GM19025 (cell line): ENCODE measurements at regions not wholly inside any gene's neighbourhood (a gene's known extent, or its start where the extent isn't known, plus 50 kb on each side); places are given as distances from the start of the nearest gene placed in this dataset.
"Not testable (repeated sequence)": the region's sequence is repeated elsewhere in the genome, so short reads cannot be mapped to it uniquely, and the experiment has no call there.

ENCODE experiments used
- ATAC-seq: cut with Tn5 transposase; IDR thresholded peaks from one replicate; pipeline ENCODE4 v1.9.1; 2021; ENCODE audit warnings: mild to moderate bottlenecking, low read depth, moderate library complexity; ENCODE audit not compliant: unreplicated experiment

DNA sequence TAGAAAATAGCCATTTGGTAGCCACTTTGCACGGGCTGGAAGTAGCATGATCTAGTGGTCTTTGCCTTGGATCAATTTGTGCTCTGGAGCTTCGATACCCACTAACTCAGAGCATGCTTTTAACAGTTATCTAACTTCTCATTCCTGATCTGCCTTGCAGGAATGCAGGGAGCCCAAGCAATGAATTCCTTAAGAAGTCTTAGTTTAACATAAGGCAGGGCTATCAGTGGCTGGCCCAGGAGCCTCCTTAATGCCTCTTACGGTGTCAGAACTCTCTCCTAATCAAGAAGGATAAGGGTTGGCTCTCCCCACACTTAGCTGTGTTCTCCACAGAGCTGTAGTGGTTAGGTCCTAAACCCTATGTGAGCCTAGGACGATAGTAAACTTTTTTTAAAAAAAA lies 95.8 kb upstream of the TBCA start:
- ATAC-seq = no peak

GRCh38 chr5:77871016-77871415 lies 94.9 kb upstream of the TBCA start:
- ATAC-seq = no peak

DNA sequence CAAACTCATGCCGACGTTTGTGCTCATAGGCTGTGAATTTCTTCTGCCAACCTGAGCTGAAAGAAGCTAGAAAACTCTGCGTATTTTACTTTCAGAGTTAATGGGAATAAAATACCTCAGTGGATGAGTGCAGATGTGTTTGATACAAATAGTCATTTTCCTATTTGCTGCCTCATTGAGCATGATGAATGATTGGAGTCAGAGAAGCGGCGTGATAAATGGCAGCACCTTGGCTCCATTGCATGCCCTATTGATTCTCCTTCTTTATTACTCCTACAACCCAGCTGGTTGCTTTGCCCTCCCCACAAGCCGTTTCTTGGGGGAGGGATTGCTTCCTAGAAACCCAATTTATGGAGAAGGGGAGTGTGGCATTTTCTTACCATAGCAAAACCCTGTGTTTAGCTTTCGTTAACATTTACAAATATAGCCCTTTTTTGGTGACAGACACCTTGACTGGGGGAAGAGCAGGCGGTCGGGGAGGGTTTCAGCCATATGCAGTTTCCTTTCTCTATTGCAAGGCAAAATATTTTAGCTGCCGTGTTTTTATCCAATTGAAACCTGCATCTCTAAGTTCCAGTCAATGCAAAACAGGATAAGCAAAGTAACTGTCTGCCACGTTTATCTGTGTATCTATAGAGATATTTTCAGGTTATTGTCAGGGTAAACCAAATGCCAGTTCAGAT lies 93.1 kb upstream of the TBCA start:
- no peak for ATAC-seq

- no peak for ATAC-seq
Observed at GRCh38 chr5:77867914-77868313, 91.8 kb upstream of the TBCA start.

- no peak for ATAC-seq
Observed at GRCh38 chr5:77867194-77867691, 91.1 kb upstream of the TBCA start.

DNA sequence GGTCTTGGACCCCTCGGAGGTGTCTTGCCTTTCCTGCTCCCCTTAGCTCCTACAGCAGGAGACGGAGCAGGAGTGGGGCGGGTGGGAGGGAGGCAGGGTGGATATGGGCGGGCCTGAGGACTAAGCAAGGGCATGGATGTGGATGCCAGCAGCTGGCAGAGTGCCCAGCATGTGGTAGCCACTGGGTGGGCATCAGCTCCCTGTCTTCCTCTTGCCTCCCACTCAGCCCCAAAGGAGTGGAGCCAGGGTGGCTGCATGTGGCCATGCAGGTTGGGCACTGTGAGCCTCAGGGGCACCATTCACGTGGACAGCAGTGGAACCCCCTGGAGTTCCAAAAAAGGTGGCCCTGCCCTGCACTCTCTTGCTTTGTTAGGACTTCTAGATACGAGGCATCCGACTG lies 90.1 kb upstream of the TBCA start:
- ATAC-seq = no peak

DNA sequence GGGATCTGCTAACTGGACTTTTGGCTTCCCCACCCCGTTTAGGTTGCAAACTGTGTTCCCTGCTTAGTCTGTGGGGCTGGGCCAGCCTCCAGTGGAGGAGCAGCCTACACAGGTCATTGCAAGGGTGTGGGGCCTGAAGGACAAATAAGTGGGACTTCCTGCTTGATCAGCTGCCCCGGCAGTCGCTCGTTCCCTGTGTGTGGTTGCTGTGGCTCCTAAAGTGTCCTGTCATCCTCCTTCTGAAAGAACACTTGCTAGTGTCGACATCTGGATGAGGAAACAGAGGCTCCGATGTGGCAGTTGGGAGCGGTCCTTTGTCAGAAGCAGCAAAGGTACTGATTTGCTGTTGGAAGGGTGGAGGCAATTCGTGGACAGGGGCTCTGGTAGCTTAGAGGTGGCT lies 88.9 kb upstream of the TBCA start:
- no peak for ATAC-seq

DNA sequence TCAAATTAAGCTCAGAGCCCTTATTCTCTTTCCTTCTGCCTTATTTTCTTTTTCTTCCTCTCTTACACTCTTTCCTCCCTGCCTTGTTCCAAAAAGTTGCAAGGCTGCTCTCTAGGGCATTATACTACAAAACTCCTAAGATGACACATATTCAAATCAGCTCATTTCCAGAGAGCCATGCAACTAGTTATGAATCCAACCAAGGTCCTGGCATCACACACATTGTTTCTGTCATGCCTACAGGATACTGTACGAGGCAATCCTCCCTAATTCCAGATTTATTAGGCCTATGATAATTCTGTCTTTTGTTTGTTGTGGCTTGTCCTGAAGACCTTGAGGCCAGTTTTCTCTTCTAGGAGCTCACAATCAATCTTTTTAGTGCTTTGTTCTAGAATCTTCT lies 87.0 kb upstream of the TBCA start:
- ATAC-seq = no peak

DNA sequence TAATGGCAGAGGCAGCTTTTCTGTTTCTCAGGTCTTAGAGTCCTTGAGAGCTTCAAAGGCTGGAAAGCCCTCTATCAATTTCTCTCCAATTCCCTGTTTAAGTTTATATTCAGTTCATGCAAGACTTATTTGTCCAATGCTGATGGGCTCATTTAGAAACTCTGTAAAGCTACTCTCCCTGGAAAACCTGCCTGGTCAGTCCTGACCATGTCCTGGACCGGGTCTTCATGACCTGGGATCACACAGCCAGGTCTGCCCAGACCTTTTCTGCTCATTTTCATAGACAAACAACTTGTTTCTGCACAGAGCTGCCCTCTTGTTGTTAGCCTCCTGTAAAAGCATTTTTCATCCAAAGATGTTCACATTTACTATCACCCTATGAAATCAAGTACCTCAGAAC lies 85.4 kb upstream of the TBCA start:
- no peak for ATAC-seq

- ATAC-seq = no peak
Observed at GRCh38 chr5:77859306-77859705, 83.2 kb upstream of the TBCA start.

- not testable (repeated sequence) for ATAC-seq
Observed at GRCh38 chr5:77858678-77859077, 82.5 kb upstream of the TBCA start.

DNA sequence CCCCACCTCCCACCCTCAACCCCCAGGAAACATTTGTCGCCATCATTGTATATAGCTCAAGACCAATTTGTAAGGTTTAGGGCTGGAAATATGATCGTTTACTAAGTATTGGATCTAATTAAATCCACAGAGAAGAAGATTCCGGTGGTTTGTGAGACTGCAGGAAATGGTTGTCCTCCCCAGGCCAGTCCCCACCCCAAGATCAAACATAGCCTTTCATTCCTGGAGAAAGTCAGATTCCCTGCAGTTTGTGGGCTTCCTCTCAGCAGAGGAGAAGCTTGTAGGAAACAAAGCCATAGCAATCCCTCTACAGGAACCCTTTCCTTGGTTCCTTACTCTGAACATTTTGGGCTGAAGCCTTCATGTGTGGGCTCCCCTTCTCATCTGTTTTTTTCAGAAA lies 79.2 kb upstream of the TBCA start:
- no peak for ATAC-seq

GRCh38 chr5:77853353-77853907 lies 77.3 kb upstream of the TBCA start:
- ATAC-seq = no peak

- ATAC-seq = no peak
Observed at GRCh38 chr5:77852514-77853352, 76.6 kb upstream of the TBCA start.

- ATAC-seq = no peak
Observed at GRCh38 chr5:77852068-77852513, 76.0 kb upstream of the TBCA start.

GRCh38 chr5:77851176-77852067 lies 75.3 kb upstream of the TBCA start:
- no peak for ATAC-seq

- no peak for ATAC-seq
Observed at GRCh38 chr5:77850536-77851175, 74.5 kb upstream of the TBCA start.

- no peak for ATAC-seq
Observed at GRCh38 chr5:77849308-77849900, 73.3 kb upstream of the TBCA start.

- ATAC-seq = no peak
Observed at GRCh38 chr5:77847814-77848290, 71.7 kb upstream of the TBCA start.

DNA sequence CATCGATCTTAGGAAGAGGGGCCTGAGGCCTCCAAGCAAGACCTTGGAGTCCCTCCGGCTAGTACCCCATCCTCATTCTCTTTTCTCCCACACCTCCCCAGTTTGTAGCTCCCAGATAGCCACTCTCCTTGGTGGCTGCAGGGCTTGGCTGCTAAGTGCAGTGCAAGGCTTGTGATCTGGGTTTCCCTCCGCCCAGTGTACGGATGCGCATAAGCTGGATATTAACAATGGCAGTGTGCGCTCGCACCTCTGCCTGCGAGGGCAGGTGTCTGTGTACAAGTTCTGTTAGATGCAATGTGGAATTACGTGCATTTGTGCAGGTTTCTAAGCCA lies 71.0 kb upstream of the TBCA start:
- ATAC-seq = no peak
